Panc1 (cell line): ENCODE measurements at regions not wholly inside any gene's neighbourhood (a gene's known extent, or its start where the extent isn't known, plus 50 kb on each side); places are given as distances from the start of the nearest gene placed in this dataset.

Experiments used
- CTCF ChIP-seq: fragments of 450-650 bp; IDR thresholded peaks from 2 replicates; pipeline ENCODE4 v1.5.1; 2017; ENCODE audit warnings: mild to moderate bottlenecking
- POLR2AphosphoS5 ChIP-seq: IDR thresholded peaks from 2 replicates; pipeline ENCODE4 v1.6.1; 2012; ENCODE audit warnings: mild to moderate bottlenecking, low read depth, low read length, moderate library complexity

- TF ChIP-seq CTCF: no peak
- no peak for TF ChIP-seq POLR2AphosphoS5
Measured at GRCh38 chr13:105514401-105514800, 1021.1 kb downstream of the EFNB2 start.
